C4-2B (cell line): ENCODE measurements at regions not wholly inside any gene's neighbourhood (a gene's known extent, or its start where the extent isn't known, plus 50 kb on each side); places are given as distances from the start of the nearest gene placed in this dataset.
"Not testable (repeated sequence)": the region's sequence is repeated elsewhere in the genome, so short reads cannot be mapped to it uniquely, and the experiment has no call there.

ENCODE experiments used
- H3K27ac ChIP-seq: fragments of 450-650 bp; 2 replicates; pipeline ENCODE4 v1.5.1; 2017
- CTCF ChIP-seq: fragments of 450-650 bp; conservative IDR thresholded peaks from 2 replicates; pipeline ENCODE4 v1.5.1; 2017; ENCODE audit warnings: mild to moderate bottlenecking
- ZFX ChIP-seq: fragments of 450-650 bp; IDR thresholded peaks from 2 replicates; pipeline ENCODE4 v1.6.1; 2017

- TF ChIP-seq ZFX (no peak), CTCF (no peak)
- no peak overlapping the region; the same call in 1 of the 2 replicates for H3K27ac ChIP-seq
These were observed 430.6 kb downstream of the RPS24 start for GRCh38 chr10:78464118-78464855.

GRCh38 chr10:78464856-78465267, 431.2 kb downstream of the RPS24 start:
- no peak for TF ChIP-seq ZFX
- H3K27ac ChIP-seq, result no peak overlapping the region; the same call in 1 of the 2 replicates

GRCh38 chr10:78465431-78465830, 431.8 kb downstream of the RPS24 start:
- TF ChIP-seq ZFX, result no peak
- no peak for TF ChIP-seq CTCF
- no peak overlapping the region for H3K27ac ChIP-seq

- H3K27ac ChIP-seq, result no peak overlapping the region
- no peak for TF ChIP-seq CTCF
- no peak for TF ChIP-seq ZFX
These were observed 433.9 kb downstream of the RPS24 start for GRCh38 chr10:78467496-78468106.

- H3K27ac ChIP-seq, result not testable (repeated sequence)
These were observed 435.1 kb downstream of the RPS24 start for GRCh38 chr10:78468731-78469130.

- no peak for TF ChIP-seq ZFX
- no peak for TF ChIP-seq CTCF
- H3K27ac ChIP-seq, result no peak overlapping the region; the same call in 1 of the 2 replicates
These were observed 436.8 kb downstream of the RPS24 start for GRCh38 chr10:78470267-78471103.

- TF ChIP-seq ZFX (no peak), CTCF (no peak)
- no peak overlapping the region; the same call in 1 of the 2 replicates for H3K27ac ChIP-seq
These were observed 437.7 kb downstream of the RPS24 start for GRCh38 chr10:78471326-78471722.
